ENCODE measurements at regions not wholly inside any gene's neighbourhood (a gene's known extent, or its start where the extent isn't known, plus 50 kb on each side); places are given as distances from the start of the nearest gene placed in this dataset.
"Not testable (repeated sequence)": the region's sequence is repeated elsewhere in the genome, so short reads cannot be mapped to it uniquely, and the experiment has no call there.

DNA sequence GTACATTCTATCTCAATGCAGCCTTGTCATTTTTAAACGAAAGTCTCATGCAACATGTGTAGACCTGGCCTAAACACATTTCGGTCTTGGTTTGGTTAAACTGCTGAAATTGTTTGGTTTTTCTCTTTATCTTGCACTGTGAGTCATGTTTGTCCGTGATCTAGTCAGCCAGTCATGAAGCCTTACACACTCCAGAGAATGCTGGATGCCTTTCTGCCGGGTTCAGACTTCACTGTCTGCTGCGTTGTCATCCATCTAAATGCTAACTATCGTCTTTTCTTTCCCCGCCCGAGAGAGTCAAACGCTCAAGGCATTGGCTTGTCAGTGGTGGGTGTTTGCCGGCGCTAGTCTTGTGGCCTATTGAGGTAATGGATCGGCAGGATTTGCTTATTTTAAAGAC lies 1194.6 kb upstream of the WWC1 start:
- WGBS, 5 donors, result 72 to 80% (median 76%) methylated on average over 12 of the region's 12 CpGs
- no peak for TF ChIP-seq POLR2A (IDR thresholded peaks at IDR 0.05)
- Histone ChIP-seq H3K9me3 (peaks cover 0 to 5% (median 0%) of the 10 kb centered on the region in 8 donors), H3K27me3 (replicated peaks in 1 of 7) (no peaks in the 10 kb centered on the region), H3K4me1 (no peaks in the 10 kb centered on the region), H3K4me3 (no peak overlapping the region), H3K36me3 (no peaks in the 10 kb centered on the region), H3K27ac (no peak overlapping the region)
- intact Hi-C loops (cut with DNase I; ENCODE audit: low total_unique reads), result no loop called here
- no peak for DNase-seq

GRCh38 chr5:167104351-167104750 lies 1187.1 kb upstream of the WWC1 start:
- TF ChIP-seq POLR2A (IDR thresholded peaks at IDR 0.05), result no peak
- TF ChIP-seq CTCF (IDR thresholded peaks at IDR 0.05 in 8 of 11, conservative IDR thresholded peaks at IDR 0.05 in 3 of 11), result no peak
- TF ChIP-seq POLR2AphosphoS5 (IDR thresholded peaks at IDR 0.05), result no peak
- no peaks in the 10 kb centered on the region for H3K4me1 ChIP-seq
- no peak overlapping the region for H3K4me3 ChIP-seq
- 88 to 94% (median 91%) methylated on average over 4 of the region's 4 CpGs for WGBS, 5 donors
- peaks cover 0 to 5% (median 0%) of the 10 kb centered on the region in 8 donors for H3K9me3 ChIP-seq
- intact Hi-C loops (cut with DNase I; ENCODE audit: low total_unique reads), result no loop called here
- H3K27ac ChIP-seq, result no peak overlapping the region
- H3K27me3 ChIP-seq (replicated peaks in 1 of 7), result no peaks in the 10 kb centered on the region
- no peak for DNase-seq
- H3K36me3 ChIP-seq, result no peaks in the 10 kb centered on the region

GRCh38 chr5:167105941-167106340 lies 1185.5 kb upstream of the WWC1 start:
- Histone ChIP-seq H3K9me3 (peaks cover 0 to 5% (median 0%) of the 10 kb centered on the region in 8 donors), H3K4me1 (no peaks in the 10 kb centered on the region), H3K36me3 (no peaks in the 10 kb centered on the region), H3K27me3 (replicated peaks in 1 of 7) (no peaks in the 10 kb centered on the region), H3K4me3 (no peak overlapping the region), H3K27ac (no peak overlapping the region)
- TF ChIP-seq POLR2A (IDR thresholded peaks at IDR 0.05) (no peak), POLR2AphosphoS5 (IDR thresholded peaks at IDR 0.05) (no peak), CTCF (IDR thresholded peaks at IDR 0.05 in 8 of 11, conservative IDR thresholded peaks at IDR 0.05 in 3 of 11) (no peak)
- intact Hi-C loops (cut with DNase I; ENCODE audit: low total_unique reads), result no loop called here
- 81 to 85% (median 82%) methylated on average over 2 of the region's 2 CpGs for WGBS, 5 donors
- DNase-seq, result no peak

DNA sequence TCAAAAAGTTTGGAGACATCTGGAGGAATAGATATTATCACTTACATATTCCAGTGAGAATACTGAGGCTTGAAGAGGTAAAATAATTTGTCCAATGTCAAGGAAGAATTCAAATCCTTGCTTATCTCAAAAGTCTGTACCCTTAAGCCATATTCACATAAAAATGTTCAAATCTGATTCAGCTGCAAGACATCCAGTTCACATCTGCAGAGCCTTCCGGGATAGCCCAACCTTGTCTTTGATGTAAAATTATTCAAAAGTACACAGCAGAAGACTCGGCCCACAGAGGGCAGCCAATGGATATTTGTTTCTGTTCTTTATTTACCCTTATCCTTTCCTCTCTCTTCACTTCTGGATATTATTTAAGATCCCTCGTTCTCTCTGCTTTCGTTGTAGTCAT lies 1183.8 kb upstream of the WWC1 start:
- Histone ChIP-seq H3K27ac (no peak overlapping the region), H3K36me3 (no peaks in the 10 kb centered on the region), H3K27me3 (replicated peaks in 1 of 7) (no peaks in the 10 kb centered on the region), H3K4me1 (no peaks in the 10 kb centered on the region), H3K4me3 (no peak overlapping the region), H3K9me3 (peaks cover 0 to 5% (median 0%) of the 10 kb centered on the region in 8 donors)
- TF ChIP-seq CTCF (IDR thresholded peaks at IDR 0.05 in 8 of 11, conservative IDR thresholded peaks at IDR 0.05 in 3 of 11) (no peak), POLR2AphosphoS5 (IDR thresholded peaks at IDR 0.05) (no peak), POLR2A (IDR thresholded peaks at IDR 0.05) (no peak)
- intact Hi-C loops (cut with DNase I; ENCODE audit: low total_unique reads), result no loop called here
- 83 to 97% (median 87%) methylated on average over 4 of the region's 4 CpGs for WGBS, 5 donors
- no peak for DNase-seq

DNA sequence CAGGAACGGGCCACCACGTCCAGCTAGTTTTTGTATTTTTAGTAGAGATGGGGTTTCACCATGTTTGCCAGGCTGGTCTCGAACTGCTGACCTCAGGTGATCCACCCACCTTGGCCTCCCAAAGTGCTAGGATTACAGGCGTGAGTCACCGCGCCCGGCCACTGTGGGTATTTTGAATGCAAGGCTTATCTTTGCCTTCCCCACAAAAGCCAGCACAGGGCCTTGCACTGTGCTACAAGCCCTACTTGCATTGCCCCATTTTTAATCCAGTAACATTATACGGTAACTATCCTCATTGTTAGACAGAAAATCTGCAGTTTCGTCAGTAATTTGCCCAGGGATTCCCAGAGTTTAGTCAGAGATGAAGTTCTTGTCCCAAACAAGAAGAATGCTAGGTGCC lies 1183.2 kb upstream of the WWC1 start:
- H3K36me3 ChIP-seq; H3K4me3 ChIP-seq; intact Hi-C loops (cut with DNase I; ENCODE audit: low total_unique reads); H3K27ac ChIP-seq; H3K9me3 ChIP-seq; DNase-seq; H3K4me1 ChIP-seq; H3K27me3 ChIP-seq (replicated peaks in 1 of 7): not testable (repeated sequence)
- 86 to 93% (median 92%) methylated on average over 9 of the region's 9 CpGs for WGBS, 5 donors
